ENCODE measurements at regions not wholly inside any gene's neighbourhood (a gene's known extent, or its start where the extent isn't known, plus 50 kb on each side); places are given as distances from the start of the nearest gene placed in this dataset.

DNA sequence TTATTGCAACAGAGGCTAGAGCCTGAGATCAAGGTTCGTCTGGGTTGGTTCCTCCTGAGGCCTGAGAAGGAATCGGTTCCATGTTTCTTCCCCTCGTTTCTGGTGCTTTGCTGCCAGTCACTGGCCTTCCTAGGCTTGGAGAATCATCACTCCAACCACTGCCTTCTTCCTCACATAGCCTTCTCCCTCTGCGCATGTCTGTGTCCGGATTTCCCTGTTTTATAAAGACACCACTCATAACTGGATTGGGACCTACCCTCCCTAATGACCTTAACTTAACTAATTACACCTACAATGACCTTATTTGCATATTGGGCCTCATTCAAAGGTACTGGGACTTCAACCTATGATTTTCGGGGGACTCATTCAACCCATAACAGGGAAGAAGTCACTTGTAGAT, 119.8 kb upstream of the CCDC68 start:
- H2AFZ ChIP-seq (ENCODE audit: low read depth) = no peak overlapping the region
- no peak overlapping the region for H3K4me3 ChIP-seq (IDR thresholded peaks at IDR 0.05; ENCODE audit: insufficient read depth, low read depth, low read length)
- H3K27me3 ChIP-seq (ENCODE audit: insufficient read depth, low read depth) = no peaks in the 10 kb centered on the region
- H3K79me2 ChIP-seq (ENCODE audit: insufficient read depth, low read depth) = no peaks in the 10 kb centered on the region
- TF ChIP-seq, protein P1, sequence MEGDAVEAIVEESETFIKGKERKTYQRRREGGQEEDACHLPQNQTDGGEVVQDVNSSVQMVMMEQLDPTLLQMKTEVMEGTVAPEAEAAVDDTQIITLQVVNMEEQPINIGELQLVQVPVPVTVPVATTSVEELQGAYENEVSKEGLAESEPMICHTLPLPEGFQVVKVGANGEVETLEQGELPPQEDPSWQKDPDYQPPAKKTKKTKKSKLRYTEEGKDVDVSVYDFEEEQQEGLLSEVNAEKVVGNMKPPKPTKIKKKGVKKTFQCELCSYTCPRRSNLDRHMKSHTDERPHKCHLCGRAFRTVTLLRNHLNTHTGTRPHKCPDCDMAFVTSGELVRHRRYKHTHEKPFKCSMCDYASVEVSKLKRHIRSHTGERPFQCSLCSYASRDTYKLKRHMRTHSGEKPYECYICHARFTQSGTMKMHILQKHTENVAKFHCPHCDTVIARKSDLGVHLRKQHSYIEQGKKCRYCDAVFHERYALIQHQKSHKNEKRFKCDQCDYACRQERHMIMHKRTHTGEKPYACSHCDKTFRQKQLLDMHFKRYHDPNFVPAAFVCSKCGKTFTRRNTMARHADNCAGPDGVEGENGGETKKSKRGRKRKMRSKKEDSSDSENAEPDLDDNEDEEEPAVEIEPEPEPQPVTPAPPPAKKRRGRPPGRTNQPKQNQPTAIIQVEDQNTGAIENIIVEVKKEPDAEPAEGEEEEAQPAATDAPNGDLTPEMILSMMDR (conservative IDR thresholded peaks at IDR 0.05; ENCODE audit: low read depth, low read length) = no peak
- no peak overlapping the region for H3K9ac ChIP-seq
- no peaks in the 10 kb centered on the region for H3K36me3 ChIP-seq (ENCODE audit: insufficient read depth)
- H3K4me2 ChIP-seq = no peak overlapping the region
- no peak overlapping the region for H3K27ac ChIP-seq
- no peaks in the 10 kb centered on the region for H3K4me1 ChIP-seq (ENCODE audit: low read depth, poor library complexity, severe bottlenecking)
- no peaks in the 10 kb centered on the region for H4K20me1 ChIP-seq (ENCODE audit: insufficient read depth)

DNA sequence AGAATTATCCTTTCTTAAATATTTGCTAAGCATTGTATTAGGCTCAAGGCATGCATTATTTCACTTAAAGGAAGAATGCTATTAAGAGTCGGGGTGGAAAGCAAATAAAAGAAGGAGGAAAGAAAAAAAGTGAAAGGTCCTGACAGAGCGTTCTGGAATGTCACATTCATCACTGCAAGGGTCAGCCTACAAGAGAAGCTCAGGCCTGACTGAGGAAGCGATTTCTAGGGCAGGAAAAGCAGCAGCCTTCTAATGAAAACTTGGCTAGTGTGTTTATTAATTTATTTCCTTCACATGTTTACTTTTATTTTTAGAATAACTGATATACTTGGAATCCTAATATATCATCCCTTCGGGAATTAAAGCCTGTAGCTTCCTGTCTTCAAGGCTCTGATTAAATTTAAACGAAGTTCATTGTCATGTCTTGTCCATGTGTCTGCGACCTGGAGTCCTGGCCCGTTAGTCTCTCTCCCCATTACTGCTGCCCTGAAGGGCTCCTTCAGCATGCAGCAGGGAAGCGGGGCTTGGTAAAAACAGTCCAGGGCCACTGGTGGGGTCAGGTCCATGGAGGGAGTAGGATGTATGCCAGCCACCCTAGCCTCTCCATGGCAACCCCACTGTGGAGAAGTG, 119.2 kb upstream of the CCDC68 start:
- no peak overlapping the region for H3K4me3 ChIP-seq (IDR thresholded peaks at IDR 0.05; ENCODE audit: insufficient read depth, low read depth, low read length)
- H3K27me3 ChIP-seq (ENCODE audit: insufficient read depth, low read depth) = no peaks in the 10 kb centered on the region
- no peak overlapping the region for H2AFZ ChIP-seq (ENCODE audit: low read depth)
- no peak overlapping the region for H3K4me2 ChIP-seq
- no peak overlapping the region for H3K27ac ChIP-seq
- TF ChIP-seq, protein P1 (conservative IDR thresholded peaks at IDR 0.05; ENCODE audit: low read depth, low read length) = no peak
- no peaks in the 10 kb centered on the region for H3K79me2 ChIP-seq (ENCODE audit: insufficient read depth, low read depth)
- H3K36me3 ChIP-seq (ENCODE audit: insufficient read depth) = no peaks in the 10 kb centered on the region
- no peaks in the 10 kb centered on the region for H4K20me1 ChIP-seq (ENCODE audit: insufficient read depth)
- no peak overlapping the region for H3K9ac ChIP-seq
- no peaks in the 10 kb centered on the region for H3K4me1 ChIP-seq (ENCODE audit: low read depth, poor library complexity, severe bottlenecking)

DNA sequence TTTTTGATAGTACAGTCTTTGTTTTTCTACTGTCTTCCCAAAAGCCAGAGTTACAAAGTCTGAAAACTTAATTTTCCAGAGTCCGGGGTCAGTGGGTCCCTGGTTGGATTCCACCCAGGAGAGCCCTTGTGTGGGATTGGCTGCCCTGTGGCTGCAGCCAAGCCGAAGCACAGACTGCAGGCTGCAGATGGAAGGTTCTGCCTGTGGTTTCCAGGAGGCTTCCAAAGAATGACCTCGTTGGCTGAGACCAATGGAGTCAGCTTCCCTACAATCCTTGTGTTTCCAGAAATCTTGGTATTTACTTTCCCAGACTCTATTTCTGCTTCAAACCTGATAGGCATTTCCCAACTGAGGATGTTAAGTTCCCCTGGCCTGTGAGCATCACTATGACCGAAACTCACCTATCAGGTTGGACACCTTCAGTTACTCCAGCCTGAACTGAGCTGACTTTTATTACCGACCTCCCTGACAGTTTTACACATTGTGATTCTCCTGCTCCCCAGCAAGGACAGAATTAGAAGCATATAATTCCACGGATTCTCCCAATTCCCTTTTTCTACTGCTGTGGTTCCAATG, 117.5 kb upstream of the CCDC68 start:
- Histone ChIP-seq H3K4me2 (no peak overlapping the region), H3K27me3 (ENCODE audit: insufficient read depth, low read depth) (no peaks in the 10 kb centered on the region), H2AFZ (ENCODE audit: low read depth) (no peak overlapping the region), H3K36me3 (ENCODE audit: insufficient read depth) (no peaks in the 10 kb centered on the region), H3K4me1 (ENCODE audit: low read depth, poor library complexity, severe bottlenecking) (no peaks in the 10 kb centered on the region), H3K9ac (no peak overlapping the region), H4K20me1 (ENCODE audit: insufficient read depth) (no peaks in the 10 kb centered on the region), H3K79me2 (ENCODE audit: insufficient read depth, low read depth) (no peaks in the 10 kb centered on the region), H3K4me3 (IDR thresholded peaks at IDR 0.05; ENCODE audit: insufficient read depth, low read depth, low read length) (no peak overlapping the region), H3K27ac (no peak overlapping the region)
- TF ChIP-seq, protein P1 (conservative IDR thresholded peaks at IDR 0.05; ENCODE audit: low read depth, low read length) = no peak

DNA sequence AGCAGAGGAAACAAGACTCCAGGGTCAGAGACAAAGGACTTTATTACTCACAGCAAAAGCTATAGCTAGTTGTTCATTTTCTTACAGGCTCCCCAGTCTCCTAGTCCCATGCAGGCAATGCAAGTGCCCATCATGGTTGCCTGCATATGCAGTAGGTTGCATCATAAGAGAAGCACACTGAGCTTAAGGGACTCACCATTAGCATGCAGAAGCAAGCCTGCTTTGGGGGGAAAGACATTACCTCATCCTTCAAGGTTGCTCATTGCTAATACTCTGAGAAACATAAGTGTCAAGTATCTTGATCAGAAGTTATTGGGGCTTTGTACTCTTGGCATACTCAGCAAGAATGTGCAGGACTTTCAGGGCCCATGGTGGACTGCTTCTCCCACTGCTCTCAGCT, 114.6 kb upstream of the CCDC68 start:
- Histone ChIP-seq H3K27ac (no peak overlapping the region), H3K4me2 (no peak overlapping the region), H3K27me3 (ENCODE audit: insufficient read depth, low read depth) (no peaks in the 10 kb centered on the region), H3K36me3 (ENCODE audit: insufficient read depth) (no peaks in the 10 kb centered on the region), H3K4me3 (IDR thresholded peaks at IDR 0.05; ENCODE audit: insufficient read depth, low read depth, low read length) (no peak overlapping the region), H2AFZ (ENCODE audit: low read depth) (no peak overlapping the region), H3K9ac (no peak overlapping the region), H4K20me1 (ENCODE audit: insufficient read depth) (no peaks in the 10 kb centered on the region), H3K4me1 (ENCODE audit: low read depth, poor library complexity, severe bottlenecking) (no peaks in the 10 kb centered on the region), H3K79me2 (ENCODE audit: insufficient read depth, low read depth) (no peaks in the 10 kb centered on the region)
- TF ChIP-seq, protein P1 (conservative IDR thresholded peaks at IDR 0.05; ENCODE audit: low read depth, low read length) = no peak
